Neural progenitor cell (in vitro differentiated cells): ENCODE measurements at regions not wholly inside any gene's neighbourhood (a gene's known extent, or its start where the extent isn't known, plus 50 kb on each side); places are given as distances from the start of the nearest gene placed in this dataset.

ENCODE experiments used
- CTCF ChIP-seq: fragments of 200-600 bp; sonication (generic); IDR thresholded peaks from 2 replicates; pipeline ENCODE4 v1.5.1; 2017; ENCODE audit warnings: antibody characterized with exemption, mild to moderate bottlenecking
- EZH2phosphoT487 ChIP-seq: fragments of 200-600 bp; sonication (generic); IDR thresholded peaks from 2 replicates; pipeline ENCODE4 v1.6.1; 2017; ENCODE audit warnings: antibody characterized with exemption

DNA sequence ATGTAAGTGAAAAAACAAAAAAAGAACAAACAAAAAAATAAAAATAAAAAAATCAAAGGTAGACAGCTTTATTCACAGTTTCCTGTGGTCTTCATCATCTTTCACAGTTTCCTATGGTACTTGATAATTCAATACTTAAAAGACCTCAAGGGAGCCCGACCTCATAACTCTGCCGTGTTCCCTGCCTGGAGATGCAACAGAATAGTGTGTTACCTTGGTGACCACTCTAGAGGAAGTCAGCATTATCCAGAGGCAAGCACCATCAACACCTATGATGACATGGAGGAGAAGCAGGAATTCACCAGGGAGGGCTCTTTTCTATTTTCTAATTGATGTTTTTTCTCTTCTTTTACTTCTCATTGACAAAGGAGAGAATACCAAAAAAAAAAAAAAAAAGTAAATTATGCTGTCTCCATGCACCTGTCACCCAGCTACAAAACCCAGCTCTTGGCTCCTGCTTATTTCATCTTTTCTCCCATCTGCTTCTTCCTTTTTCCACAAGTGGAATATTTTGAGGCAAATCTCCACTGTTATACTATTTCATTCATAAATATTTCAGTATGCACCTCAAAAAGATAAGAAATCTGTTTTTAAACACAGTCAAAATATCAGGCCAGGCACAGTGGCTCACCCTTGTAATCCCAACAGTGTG lies 95.8 kb upstream of the STXBP5 start:
- TF ChIP-seq EZH2phosphoT487 (no peak), CTCF (no peak)
